ENCODE measurements at regions not wholly inside any gene's neighbourhood (a gene's known extent, or its start where the extent isn't known, plus 50 kb on each side); places are given as distances from the start of the nearest gene placed in this dataset.
"Not testable (repeated sequence)": the region's sequence is repeated elsewhere in the genome, so short reads cannot be mapped to it uniquely, and the experiment has no call there.

DNA sequence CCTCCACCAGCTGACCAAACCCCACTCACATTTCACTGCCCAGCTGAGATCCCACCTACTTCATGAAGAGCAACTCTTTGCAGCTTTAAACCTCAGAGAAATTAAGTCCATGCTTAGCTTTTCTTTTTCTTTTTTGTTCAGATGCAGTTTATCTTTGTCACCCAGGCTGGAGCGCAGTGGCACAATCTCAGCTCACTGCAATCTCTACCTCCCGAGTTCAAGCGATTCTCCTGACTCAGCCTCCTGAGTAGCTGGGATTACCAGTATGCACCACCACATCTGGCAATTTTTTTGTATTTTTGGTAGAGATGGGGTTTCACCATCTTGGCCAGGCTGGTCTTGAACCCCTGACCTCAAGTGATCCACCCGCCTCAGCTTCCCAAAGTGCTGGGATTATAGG is 70.1 kb upstream of the ZSCAN2 start:
- TF ChIP-seq, protein P1, sequence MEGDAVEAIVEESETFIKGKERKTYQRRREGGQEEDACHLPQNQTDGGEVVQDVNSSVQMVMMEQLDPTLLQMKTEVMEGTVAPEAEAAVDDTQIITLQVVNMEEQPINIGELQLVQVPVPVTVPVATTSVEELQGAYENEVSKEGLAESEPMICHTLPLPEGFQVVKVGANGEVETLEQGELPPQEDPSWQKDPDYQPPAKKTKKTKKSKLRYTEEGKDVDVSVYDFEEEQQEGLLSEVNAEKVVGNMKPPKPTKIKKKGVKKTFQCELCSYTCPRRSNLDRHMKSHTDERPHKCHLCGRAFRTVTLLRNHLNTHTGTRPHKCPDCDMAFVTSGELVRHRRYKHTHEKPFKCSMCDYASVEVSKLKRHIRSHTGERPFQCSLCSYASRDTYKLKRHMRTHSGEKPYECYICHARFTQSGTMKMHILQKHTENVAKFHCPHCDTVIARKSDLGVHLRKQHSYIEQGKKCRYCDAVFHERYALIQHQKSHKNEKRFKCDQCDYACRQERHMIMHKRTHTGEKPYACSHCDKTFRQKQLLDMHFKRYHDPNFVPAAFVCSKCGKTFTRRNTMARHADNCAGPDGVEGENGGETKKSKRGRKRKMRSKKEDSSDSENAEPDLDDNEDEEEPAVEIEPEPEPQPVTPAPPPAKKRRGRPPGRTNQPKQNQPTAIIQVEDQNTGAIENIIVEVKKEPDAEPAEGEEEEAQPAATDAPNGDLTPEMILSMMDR (IDR thresholded peaks at IDR 0.05) = not testable (repeated sequence)
- not testable (repeated sequence) for TF ChIP-seq POLR2A (IDR thresholded peaks at IDR 0.05)

Measured in body of pancreas (tissue), 4 donors.